NCI-H2081 (cell line): ENCODE measurements at regions not wholly inside any gene's neighbourhood (a gene's known extent, or its start where the extent isn't known, plus 50 kb on each side); places are given as distances from the start of the nearest gene placed in this dataset.

Experiments used
- DNase-seq, 2 experiments: peaks; one replicate each; lab custom pipeline; 2025; lab: John Stamatoyannopoulos, UW

GRCh38 chr18:22113144-22113844, 56.1 kb upstream of the GATA6 start:
- DNase-seq: no peak

- DNase-seq: no peak
These were observed 54.7 kb upstream of the GATA6 start for GRCh38 chr18:22114526-22115321.

- DNase-seq: no peak
These were observed 53.8 kb upstream of the GATA6 start for GRCh38 chr18:22115573-22115972.
